ENCODE measurements at regions not wholly inside any gene's neighbourhood (a gene's known extent, or its start where the extent isn't known, plus 50 kb on each side); places are given as distances from the start of the nearest gene placed in this dataset.

DNA sequence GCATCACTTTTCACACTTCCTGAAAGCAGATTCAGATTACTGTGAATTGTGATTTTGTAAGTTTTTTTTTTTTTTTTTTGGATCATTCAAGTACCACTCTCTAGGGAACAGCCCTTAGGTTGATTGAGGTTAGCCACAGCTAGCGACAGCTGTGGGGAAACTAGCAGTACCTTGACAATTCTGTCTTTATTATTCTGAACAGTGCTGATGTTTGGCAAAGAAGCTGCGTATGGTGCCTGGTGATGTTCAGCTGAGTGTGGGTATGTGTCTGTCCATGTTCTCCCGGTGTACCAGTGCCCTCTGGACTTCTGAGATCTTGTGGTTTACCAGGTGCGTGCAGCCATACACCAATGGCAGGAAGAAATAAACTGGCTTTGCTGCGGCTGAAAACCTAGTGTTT lies 117.3 kb upstream of the PLPPR1 start:
- no peak for TF ChIP-seq POLR2A (IDR thresholded peaks at IDR 0.05)
- TF ChIP-seq, protein P1, sequence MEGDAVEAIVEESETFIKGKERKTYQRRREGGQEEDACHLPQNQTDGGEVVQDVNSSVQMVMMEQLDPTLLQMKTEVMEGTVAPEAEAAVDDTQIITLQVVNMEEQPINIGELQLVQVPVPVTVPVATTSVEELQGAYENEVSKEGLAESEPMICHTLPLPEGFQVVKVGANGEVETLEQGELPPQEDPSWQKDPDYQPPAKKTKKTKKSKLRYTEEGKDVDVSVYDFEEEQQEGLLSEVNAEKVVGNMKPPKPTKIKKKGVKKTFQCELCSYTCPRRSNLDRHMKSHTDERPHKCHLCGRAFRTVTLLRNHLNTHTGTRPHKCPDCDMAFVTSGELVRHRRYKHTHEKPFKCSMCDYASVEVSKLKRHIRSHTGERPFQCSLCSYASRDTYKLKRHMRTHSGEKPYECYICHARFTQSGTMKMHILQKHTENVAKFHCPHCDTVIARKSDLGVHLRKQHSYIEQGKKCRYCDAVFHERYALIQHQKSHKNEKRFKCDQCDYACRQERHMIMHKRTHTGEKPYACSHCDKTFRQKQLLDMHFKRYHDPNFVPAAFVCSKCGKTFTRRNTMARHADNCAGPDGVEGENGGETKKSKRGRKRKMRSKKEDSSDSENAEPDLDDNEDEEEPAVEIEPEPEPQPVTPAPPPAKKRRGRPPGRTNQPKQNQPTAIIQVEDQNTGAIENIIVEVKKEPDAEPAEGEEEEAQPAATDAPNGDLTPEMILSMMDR (IDR thresholded peaks at IDR 0.05), result no peak
- TF ChIP-seq POLR2AphosphoS5 (IDR thresholded peaks at IDR 0.05), result no peak
- H3K4me3 ChIP-seq, result no peak overlapping the region
- no peak overlapping the region for H3K27ac ChIP-seq
- no peaks in the 10 kb centered on the region for H3K9me3 ChIP-seq
- intact Hi-C loops (cut with DNase I; ENCODE audit: low total_unique reads), result no loop called here
- no peaks in the 10 kb centered on the region for H3K27me3 ChIP-seq
- H3K4me1 ChIP-seq, result no peaks in the 10 kb centered on the region
- DNase-seq (ENCODE audit: low spot score in 2 of 2), result no peak
- no peaks in the 10 kb centered on the region for H3K36me3 ChIP-seq

DNA sequence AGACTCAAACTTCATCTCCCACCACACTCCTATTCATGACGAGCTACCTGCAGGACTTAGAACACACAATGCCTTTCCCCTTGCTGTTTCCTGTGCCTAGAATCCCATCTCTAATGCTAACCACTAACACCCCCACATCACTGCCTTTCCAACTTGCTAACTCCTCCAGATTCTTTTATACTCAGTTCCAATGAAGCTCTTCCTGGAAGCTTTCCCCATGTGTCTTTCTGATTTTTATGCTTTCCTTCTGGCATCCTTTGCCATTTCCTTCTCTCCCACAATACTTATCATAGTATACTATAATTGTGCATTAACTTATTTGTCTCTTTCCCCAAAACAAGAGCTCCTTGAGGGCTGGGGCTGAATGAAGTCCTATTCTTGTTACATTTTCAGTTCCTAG lies 115.3 kb upstream of the PLPPR1 start:
- no peaks in the 10 kb centered on the region for H3K9me3 ChIP-seq
- H3K4me1 ChIP-seq, result no peaks in the 10 kb centered on the region
- H3K4me3 ChIP-seq, result no peak overlapping the region
- H3K27me3 ChIP-seq, result no peaks in the 10 kb centered on the region
- intact Hi-C loops (cut with DNase I; ENCODE audit: low total_unique reads), result no loop called here
- no peak overlapping the region for H3K27ac ChIP-seq
- TF ChIP-seq, protein P1 (IDR thresholded peaks at IDR 0.05), result no peak
- no peak for TF ChIP-seq POLR2AphosphoS5 (IDR thresholded peaks at IDR 0.05)
- no peak for TF ChIP-seq POLR2A (IDR thresholded peaks at IDR 0.05)
- no peaks in the 10 kb centered on the region for H3K36me3 ChIP-seq
- no peak for DNase-seq (ENCODE audit: low spot score in 2 of 2)

DNA sequence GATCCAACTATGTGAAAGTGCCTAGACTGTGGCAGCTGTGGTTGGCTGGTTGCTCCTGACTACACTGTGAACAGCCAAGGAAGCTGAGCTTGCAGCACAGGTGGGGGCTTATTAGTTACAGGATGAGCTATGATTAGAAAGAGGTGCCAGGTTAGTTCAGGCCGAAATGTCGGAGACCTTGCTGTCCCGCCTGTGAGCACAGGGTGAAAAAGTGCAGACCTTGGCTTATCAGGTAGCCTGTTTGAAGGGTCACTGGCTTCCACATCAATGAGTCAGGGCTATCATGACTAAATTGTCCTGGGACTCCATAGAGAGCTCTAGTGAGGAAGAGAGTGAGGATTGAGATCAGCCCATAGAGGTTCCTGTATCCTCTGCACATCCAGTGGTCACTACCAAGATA lies 114.3 kb upstream of the PLPPR1 start:
- Histone ChIP-seq H3K27me3 (no peaks in the 10 kb centered on the region), H3K4me3 (no peak overlapping the region), H3K9me3 (no peaks in the 10 kb centered on the region), H3K36me3 (no peaks in the 10 kb centered on the region), H3K4me1 (no peaks in the 10 kb centered on the region), H3K27ac (no peak overlapping the region)
- TF ChIP-seq, protein P1 (IDR thresholded peaks at IDR 0.05), result no peak
- TF ChIP-seq POLR2AphosphoS5 (IDR thresholded peaks at IDR 0.05) (no peak), POLR2A (IDR thresholded peaks at IDR 0.05) (no peak)
- intact Hi-C loops (cut with DNase I; ENCODE audit: low total_unique reads), result no loop called here
- no peak for DNase-seq (ENCODE audit: low spot score in 2 of 2)

DNA sequence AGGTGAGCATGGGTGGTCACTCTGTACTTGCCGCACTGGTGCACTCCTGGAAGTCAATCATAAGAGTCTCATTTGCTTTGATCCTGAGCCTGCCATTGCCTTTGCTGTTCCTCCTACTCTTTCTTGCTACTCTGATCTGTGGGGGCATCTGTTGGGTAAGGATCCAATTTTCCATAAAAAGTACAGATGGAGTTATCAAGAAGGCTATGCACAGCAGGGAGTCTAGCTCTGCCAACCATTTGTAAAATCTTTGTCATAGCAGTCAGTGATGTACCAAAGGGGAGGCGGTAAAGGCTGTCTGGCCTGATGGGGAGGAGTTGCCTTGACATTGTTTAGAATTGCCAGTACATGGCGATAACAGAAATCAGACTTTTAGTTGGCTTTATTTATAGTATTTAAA lies 109.0 kb upstream of the PLPPR1 start:
- Histone ChIP-seq H3K4me3 (no peak overlapping the region), H3K36me3 (no peaks in the 10 kb centered on the region), H3K4me1 (no peaks in the 10 kb centered on the region), H3K9me3 (no peaks in the 10 kb centered on the region), H3K27me3 (no peaks in the 10 kb centered on the region), H3K27ac (no peak overlapping the region)
- DNase-seq (ENCODE audit: low spot score in 2 of 2), result no peak
- intact Hi-C loops (cut with DNase I; ENCODE audit: low total_unique reads), result no loop called here
- TF ChIP-seq, protein P1 (IDR thresholded peaks at IDR 0.05), result no peak
- TF ChIP-seq POLR2AphosphoS5 (IDR thresholded peaks at IDR 0.05) (no peak), POLR2A (IDR thresholded peaks at IDR 0.05) (no peak)

DNA sequence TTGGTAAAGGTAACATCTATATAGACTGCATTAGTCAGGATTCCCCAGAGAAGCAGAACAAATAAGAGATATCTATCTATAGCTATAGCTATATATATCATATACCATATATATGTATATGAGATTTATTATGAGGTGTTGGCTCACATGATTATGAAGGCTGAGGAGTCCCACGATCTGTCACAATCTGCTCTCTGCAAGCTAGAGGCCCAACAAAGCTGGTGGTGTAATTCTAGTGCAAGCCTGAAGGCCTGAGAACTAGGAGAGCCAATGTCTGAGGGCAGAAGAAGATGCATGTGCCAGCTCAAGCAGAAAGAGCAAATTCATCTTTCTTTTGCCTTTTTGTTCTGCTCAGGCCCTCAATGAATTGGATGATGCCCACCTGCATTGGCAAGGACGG lies 102.2 kb upstream of the PLPPR1 start:
- H3K27ac ChIP-seq, result no peak overlapping the region
- TF ChIP-seq POLR2AphosphoS5 (IDR thresholded peaks at IDR 0.05) (no peak), POLR2A (IDR thresholded peaks at IDR 0.05) (no peak)
- TF ChIP-seq, protein P1 (IDR thresholded peaks at IDR 0.05), result no peak
- intact Hi-C loops (cut with DNase I; ENCODE audit: low total_unique reads), result no loop called here
- H3K36me3 ChIP-seq, result no peaks in the 10 kb centered on the region
- DNase-seq (ENCODE audit: low spot score in 2 of 2), result no peak
- H3K9me3 ChIP-seq, result no peaks in the 10 kb centered on the region
- H3K27me3 ChIP-seq, result no peaks in the 10 kb centered on the region
- no peak overlapping the region for H3K4me3 ChIP-seq
- H3K4me1 ChIP-seq, result no peaks in the 10 kb centered on the region

Data from breast epithelium (tissue), 4 donors.